ENCODE measurements at regions not wholly inside any gene's neighbourhood (a gene's known extent, or its start where the extent isn't known, plus 50 kb on each side); places are given as distances from the start of the nearest gene placed in this dataset.

- no peak for TF ChIP-seq EZH2phosphoT487 (IDR thresholded peaks at IDR 0.05; ENCODE audit: unreplicated experiment)
- no peak for TF ChIP-seq REST (IDR thresholded peaks at IDR 0.05; ENCODE audit: unreplicated experiment)
- TF ChIP-seq NANOG (IDR thresholded peaks at IDR 0.05; ENCODE audit: borderline replicate concordance): no peak
- TF ChIP-seq ETS1 (IDR thresholded peaks at IDR 0.05): no peak
Measured at GRCh38 chr12:25025260-25025659, 76.4 kb upstream of the BCAT1 start (continued).

GRCh38 chr12:25023808-25024207 is 74.9 kb upstream of the BCAT1 start:
- H4K20me1 ChIP-seq (replicated peaks; ENCODE audit: insufficient read depth): no peaks in the 10 kb centered on the region
- H3K79me2 ChIP-seq (replicated peaks; ENCODE audit: insufficient read depth): no peaks in the 10 kb centered on the region
- Mint-ChIP-seq H3K4me1 (no peaks in the 10 kb centered on the region), H3K27me3 (ENCODE audit: insufficient read depth, low read depth, poor library complexity) (peaks cover 9% of the 10 kb centered on the region), H3K4me3 (no peak overlapping the region), H3K36me3 (ENCODE audit: low read depth) (no peaks in the 10 kb centered on the region; the same call in 2 of the 3 replicates), H3K27ac (no peak overlapping the region), H3K9me3 (peaks cover 5% of the 10 kb centered on the region; the same call in 1 of the 3 replicates)
- no peak overlapping the region for H2AFZ ChIP-seq
- H3K27me3 ChIP-seq (ENCODE audit: insufficient read depth): no peaks in the 10 kb centered on the region
- H3K9me2 ChIP-seq (ENCODE audit: insufficient read depth): no peaks in the 10 kb centered on the region; the same call in 1 of the 2 replicates
- ATAC-seq (no peak), DNase-seq (ENCODE audit: low spot score) (no peak)
- H3K4me3 ChIP-seq: no peak overlapping the region
- H3K36me3 ChIP-seq (ENCODE audit: insufficient read depth): no peaks in the 10 kb centered on the region
- no peaks in the 10 kb centered on the region for H3K4me1 ChIP-seq (ENCODE audit: insufficient read depth)
- H3F3A ChIP-seq (replicated peaks; ENCODE audit: low read depth): no peaks in the 10 kb centered on the region
- H3K4me2 ChIP-seq: no peak overlapping the region
- H3K27ac ChIP-seq (ENCODE audit: low read depth): no peak overlapping the region
- no peak for TF ChIP-seq STAT1 (IDR thresholded peaks at IDR 0.05; ENCODE audit: unreplicated experiment)
- no peak for TF ChIP-seq ZNF114 (CRISPR knock-in tag; IDR thresholded peaks at IDR 0.05)
- TF ChIP-seq ZNF331 (CRISPR knock-in tag; IDR thresholded peaks at IDR 0.05; ENCODE audit: low read depth): no peak
- TF ChIP-seq POLR2AphosphoS5 (IDR thresholded peaks at IDR 0.05; ENCODE audit: low read depth): no peak
- TF ChIP-seq ETS1 (IDR thresholded peaks at IDR 0.05): no peak
- no peak for TF ChIP-seq ZNF462 (CRISPR knock-in tag; IDR thresholded peaks at IDR 0.05)

Measured in GM23338 (cell line).